DOHH2 (cell line): ENCODE measurements at regions not wholly inside any gene's neighbourhood (a gene's known extent, or its start where the extent isn't known, plus 50 kb on each side); places are given as distances from the start of the nearest gene placed in this dataset.

ENCODE experiments used
- EZH2phosphoT487 ChIP-seq: fragments of 200-600 bp; sonication (generic); IDR thresholded peaks from 2 replicates; pipeline ENCODE4 v1.6.1; 2017; ENCODE audit warnings: borderline replicate concordance, mild to moderate bottlenecking, antibody characterized with exemption, low read length, moderate library complexity, mixed read lengths
- TF ChIP-seq, protein P1 (sequence below): fragments of 200-600 bp; sonication (generic); IDR thresholded peaks from one replicate; pipeline ENCODE4 v1.5.1; 2014; ENCODE audit warnings: antibody characterized with exemption, mild to moderate bottlenecking, low read depth, low read length; ENCODE audit not compliant: poor library complexity, severe bottlenecking

DNA sequence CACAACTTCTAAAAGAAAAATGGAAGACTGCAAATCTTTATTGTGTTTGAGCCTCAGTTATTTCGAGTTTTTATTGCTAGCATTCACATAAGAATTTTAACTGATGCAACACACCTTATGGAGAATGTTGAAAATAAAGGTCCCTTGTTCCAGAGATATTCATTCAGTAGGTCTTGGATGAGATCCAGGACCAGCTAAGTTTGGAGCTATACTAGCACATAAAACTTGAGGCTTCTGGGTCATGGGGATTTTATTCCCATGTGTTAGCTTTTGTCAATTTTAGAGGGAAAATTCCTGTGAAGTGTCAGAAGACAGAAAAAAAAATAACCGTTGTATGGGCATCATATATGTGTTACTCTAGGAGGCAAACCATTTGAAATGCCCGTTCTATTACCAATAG lies 693.2 kb upstream of the MIS18BP1 start:
- TF ChIP-seq, protein P1, sequence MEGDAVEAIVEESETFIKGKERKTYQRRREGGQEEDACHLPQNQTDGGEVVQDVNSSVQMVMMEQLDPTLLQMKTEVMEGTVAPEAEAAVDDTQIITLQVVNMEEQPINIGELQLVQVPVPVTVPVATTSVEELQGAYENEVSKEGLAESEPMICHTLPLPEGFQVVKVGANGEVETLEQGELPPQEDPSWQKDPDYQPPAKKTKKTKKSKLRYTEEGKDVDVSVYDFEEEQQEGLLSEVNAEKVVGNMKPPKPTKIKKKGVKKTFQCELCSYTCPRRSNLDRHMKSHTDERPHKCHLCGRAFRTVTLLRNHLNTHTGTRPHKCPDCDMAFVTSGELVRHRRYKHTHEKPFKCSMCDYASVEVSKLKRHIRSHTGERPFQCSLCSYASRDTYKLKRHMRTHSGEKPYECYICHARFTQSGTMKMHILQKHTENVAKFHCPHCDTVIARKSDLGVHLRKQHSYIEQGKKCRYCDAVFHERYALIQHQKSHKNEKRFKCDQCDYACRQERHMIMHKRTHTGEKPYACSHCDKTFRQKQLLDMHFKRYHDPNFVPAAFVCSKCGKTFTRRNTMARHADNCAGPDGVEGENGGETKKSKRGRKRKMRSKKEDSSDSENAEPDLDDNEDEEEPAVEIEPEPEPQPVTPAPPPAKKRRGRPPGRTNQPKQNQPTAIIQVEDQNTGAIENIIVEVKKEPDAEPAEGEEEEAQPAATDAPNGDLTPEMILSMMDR, result no peak
- TF ChIP-seq EZH2phosphoT487, result no peak
